NCI-H345 treated with DMSO at 0.1 percent for 48 hours (cell line): ENCODE measurements at regions not wholly inside any gene's neighbourhood (a gene's known extent, or its start where the extent isn't known, plus 50 kb on each side); places are given as distances from the start of the nearest gene placed in this dataset.
A peak's percentile ranks its signal among the peaks of the same experiment; 100 is the strongest.

Source experiments
- DNase-seq: peaks from one replicate; lab custom pipeline; 2025; ENCODE audit not compliant: unreplicated experiment; lab: John Stamatoyannopoulos, UW

DNA sequence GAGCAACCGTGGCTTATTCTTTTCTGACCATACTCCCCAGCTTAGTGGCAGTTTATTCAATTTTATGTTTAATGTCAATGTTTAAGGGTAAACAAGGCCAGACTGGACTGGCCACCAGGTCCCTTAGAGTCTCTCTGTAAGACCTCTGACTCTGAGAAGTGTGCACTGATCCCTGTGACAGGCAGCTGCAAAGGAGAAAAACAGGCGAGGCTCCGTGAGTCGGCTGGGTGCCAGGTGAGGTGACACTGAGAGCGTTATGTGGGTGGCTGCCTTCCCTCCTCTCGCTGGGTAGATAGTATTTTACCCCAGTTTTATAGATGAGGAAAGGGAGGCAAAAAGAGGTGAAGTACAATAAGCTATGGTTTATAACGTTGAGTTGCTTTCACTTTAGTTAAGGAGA, 139.4 kb upstream of the HDAC4 start:
- DNase-seq: no peak

- DNase-seq: no peak
Observed at GRCh38 chr2:239539776-239540100, 138.9 kb upstream of the HDAC4 start.

DNA sequence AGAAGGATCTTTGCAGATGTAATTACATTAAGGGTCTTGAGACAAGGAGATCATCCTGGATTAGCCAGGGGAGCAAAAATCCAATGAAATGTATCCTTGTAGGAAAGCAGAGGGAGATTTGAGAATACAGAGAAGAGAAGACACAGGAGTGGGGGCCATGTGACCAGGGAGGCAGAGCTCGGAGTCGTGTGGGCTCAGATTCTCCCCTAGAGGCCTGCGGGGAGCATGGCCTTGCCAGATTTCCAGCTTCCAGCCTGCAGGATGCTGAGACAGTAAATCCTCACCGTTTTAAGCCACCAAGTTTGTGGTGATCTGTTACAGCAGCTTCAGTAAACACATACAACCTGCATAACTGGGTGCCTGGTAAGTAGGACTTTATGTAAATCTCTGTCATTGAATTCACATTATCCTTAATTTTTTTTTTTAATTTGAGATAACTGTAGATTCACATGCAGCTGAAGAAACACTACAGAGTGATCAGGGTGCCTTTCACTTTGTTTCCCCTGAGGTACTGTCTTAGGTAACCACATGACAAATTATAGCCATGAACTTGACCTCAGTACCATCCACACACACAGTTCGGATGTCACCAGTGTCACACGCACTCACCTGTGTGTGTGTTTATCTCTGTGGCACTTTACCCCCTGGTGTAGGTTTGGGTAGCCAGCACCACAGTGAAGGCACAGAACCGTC, 138.4 kb upstream of the HDAC4 start:
- DNase-seq: no peak

- no peak for DNase-seq
Observed at GRCh38 chr2:239538357-239539052, 137.7 kb upstream of the HDAC4 start.

- DNase-seq: no peak
Observed at GRCh38 chr2:239537633-239538356, 137.0 kb upstream of the HDAC4 start.

DNA sequence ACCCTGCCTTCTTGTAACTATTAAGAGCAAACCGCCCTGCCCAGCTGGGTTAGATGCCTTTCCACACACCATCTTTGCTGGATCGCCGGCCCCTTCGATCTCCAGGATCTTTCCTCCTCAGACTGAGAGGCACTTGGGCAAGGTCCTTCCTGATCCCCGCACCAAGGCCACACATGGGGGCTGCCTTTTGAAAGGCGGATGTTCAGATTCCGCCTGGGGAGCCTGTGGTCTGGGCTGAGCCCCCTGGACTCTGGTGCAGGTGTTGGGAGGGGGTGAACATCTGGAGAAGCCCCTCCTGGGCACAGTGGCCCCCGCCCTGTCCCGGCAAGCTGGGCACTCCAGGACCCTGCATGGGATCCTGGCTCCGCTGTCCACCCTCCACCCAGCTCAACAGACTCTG, 135.4 kb upstream of the HDAC4 start:
- no peak for DNase-seq

DNA sequence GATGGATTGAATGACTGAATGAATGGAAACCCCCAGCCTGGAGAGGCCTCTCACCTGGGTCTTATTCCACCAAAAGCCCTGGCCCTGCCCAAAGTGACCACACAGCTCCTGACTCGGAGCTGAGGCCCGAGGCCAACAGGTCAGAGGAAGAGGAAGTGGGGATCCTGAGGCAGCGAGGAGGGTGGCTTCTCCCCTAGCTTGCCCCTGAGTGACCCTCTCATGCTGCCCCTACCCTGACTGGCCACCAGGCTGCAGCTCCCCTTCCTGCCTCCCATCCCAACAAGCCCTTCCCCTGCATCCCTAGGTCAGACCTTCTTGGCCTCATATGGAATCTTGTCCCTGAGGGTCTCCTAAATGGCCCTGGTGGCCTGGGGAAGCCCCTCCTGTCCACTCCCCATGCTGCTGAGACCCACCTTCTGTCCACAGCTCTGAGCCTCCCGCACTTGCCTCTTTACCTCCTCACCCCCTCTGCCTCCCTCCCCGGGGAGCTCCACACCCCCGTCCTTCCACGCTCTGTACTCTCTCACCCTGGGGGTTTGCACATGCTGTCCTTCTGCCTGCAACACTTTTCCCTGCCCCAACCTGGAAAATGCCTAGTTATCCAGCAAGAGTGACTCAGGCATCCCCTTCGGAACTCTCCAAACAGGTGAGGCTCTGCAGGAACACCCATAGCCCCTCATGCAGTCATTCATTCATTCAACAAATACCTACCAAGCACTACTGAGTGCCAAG, 134.8 kb upstream of the HDAC4 start:
- no peak for DNase-seq

GRCh38 chr2:239534581-239535412, 134.0 kb upstream of the HDAC4 start:
- peak; percentile 82 for DNase-seq

DNA sequence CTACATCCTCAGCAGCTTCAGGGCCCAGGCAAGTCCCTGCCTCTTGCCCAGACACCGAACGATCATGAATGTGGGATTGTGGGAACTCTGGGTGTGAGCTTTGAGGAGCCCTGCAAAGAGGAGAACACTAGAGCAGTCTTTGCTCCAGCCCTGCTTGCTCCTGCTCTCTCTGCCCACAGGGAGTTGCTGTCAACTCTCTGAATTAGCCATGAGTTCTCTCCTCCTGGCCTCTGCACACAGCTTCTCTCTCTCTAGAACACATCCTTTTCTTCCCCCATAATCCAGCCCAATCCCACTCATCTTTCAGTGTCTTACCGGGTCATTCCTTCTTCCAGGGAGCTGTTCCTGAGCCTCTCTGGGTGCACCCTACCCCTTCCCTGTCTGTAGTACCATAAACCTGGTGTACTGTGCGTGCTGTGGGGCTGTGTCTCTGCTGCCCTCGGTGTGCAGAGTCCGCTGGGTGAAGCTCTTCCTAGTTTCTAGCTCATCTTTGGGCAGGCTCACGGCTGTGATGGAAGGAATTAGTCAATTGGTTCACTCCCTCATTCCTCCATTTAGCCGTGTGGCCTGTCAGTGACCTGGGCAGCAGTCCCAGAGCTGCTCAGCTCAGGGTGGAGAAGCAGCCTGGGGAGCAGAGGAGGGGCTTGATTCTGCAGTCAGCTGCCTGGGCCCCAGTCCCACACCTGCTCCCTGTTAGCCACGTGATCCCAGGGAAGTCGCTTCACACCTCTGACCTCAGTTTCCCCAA, 132.9 kb upstream of the HDAC4 start:
- DNase-seq: no peak

DNA sequence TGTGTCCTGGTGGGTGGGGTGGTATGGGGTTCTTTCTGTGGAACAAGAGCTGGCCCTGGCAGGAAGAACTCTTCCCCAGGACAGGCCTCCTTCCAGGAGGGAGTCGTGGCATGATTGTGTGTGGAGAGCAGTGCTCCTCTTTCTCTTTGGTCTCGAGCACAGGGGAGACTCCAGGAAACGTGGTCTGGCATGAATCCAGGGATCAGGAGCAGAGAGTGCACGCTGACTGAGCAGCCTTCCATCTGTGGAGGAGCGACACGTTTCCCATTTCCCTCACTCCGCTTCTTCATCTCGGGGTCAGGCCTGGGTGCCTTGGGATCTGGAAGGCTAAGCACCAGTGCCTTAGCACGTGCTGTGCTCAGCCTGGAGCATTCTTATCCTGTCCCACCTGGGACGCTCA, 132.0 kb upstream of the HDAC4 start:
- DNase-seq: no peak

DNA sequence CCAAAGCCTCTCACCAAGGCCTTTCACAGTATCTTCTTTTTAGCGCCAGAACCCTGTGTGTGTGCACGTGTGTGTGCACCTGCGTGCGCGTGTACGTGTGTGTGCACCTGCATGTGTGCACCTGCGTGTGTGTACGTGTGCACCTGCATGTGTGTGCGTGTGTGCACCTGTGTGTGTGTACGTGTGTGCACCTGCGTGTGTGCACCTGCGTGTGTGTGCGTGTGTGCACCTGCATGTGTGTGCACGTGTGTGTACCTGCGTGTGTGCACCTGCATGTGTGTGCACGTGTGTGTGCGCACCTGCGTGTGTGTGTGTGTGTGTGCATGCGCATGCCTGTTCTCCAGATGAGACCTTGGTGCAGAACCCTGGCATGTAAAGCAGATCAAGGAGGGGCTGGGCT, 131.4 kb upstream of the HDAC4 start:
- no peak for DNase-seq

DNA sequence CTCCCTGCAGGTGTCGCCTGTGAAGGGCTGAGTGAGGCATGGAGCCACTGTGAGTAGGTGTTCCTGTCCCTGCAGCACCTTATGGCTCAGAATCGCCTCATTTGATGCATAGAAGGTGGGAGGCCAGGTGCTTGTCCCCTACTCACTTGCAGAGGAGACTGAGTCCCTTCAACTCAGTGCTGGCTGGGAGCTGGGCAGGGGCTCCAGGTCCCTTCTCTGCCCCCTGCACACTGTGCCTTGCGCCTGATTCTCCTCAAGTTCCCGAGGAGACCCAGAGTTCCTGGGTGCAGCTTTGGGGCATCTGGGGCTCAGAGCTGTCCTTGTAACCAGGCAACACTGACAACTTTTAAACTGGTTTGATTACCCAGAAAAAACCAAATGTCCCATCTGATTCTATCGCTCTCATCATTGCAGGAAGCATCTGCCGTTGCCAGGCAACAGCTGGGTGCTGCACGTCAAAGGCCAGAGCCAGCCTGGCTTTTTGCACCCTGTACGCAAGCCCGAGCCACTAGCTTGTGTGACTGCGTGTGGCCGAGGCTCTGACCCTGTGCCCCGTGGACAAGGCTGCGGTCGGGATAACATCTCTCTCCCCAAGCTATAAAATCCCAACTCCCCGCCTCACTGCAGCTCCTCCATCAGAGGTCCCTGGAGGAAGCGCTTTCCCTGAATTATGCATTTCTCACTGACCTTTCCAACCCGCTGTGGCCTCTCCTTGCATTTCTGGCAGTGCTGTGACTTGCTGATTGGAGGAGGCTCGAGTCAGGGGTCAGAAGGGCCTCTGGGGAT, 130.8 kb upstream of the HDAC4 start:
- no peak for DNase-seq

- no peak for DNase-seq
Observed at GRCh38 chr2:239530749-239531316, 130.0 kb upstream of the HDAC4 start.

DNA sequence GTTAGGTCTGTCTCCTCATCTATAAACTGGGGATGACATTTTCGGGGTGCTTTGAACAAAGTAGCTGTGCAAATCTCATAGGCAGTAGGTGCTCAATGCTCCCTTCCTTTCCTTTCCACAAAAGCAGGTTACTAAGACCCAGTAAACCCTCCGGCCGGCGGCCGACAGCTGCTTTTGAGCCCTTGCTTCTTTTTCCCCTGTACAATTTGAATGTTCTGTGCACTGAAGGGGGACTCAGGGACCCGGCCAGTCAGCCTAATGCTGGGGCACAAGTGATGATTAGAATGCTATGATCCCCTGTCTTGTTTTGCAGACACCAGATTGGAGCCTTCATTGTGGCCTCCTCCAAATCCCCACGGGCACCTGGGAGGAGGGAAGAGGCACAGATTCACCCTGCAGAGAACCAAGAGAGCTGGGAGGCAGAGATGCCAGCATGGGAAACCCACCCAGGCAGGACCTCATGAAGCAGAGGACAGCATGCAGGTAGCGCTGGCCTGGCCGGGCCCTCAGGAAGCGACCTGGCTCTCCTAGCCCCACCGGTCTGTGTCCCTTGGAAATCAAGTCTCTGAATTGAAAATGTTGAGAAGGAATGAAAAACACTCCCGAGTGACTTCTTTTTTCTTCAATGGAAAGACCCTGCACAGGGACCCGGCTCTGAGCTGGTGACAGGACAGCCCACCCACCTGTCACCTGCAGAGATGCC, 128.6 kb upstream of the HDAC4 start:
- no peak for DNase-seq

DNA sequence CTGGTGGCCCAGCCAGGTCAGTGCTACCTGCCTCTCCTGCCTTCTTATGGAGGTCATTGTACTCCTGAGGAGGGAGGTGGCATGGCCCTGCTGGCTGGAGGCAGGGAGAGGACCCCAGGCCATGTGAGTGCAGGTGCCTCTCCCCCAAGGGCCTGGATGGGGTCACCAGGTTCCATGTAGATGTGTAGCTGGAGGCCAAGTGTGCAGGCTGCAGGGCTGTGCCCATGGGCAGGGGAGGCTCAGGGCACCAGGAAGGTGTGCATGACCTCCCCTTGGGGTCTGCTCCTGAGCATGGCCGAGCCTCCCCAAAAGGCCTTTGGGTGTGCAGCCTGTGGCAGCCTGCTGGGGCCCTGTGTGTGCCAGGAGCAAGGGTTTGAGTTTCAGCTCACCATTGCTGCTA, 128.1 kb upstream of the HDAC4 start:
- no peak for DNase-seq

DNA sequence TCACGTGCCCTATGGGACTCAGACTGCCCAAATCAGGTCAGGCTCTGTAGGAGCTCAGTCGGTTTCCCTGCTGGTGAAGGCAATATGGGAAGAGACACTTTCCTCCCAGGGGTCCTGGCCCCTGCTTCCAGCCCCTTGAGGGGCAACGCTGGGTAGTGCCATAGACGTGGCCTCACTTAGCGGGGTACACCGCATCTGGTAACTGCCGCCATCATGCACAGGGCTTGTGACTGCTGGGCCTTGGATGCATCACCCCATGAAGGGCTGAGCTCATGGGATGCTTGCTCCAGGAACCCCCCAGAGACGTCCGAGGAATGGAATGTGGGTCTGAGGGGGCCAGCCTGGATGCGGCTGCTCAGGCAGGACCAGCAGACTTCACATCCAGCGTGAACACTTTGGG, 127.3 kb upstream of the HDAC4 start:
- DNase-seq: no peak

- DNase-seq: no peak
Observed at GRCh38 chr2:239526666-239527415, 126.0 kb upstream of the HDAC4 start.

- no peak for DNase-seq
Observed at GRCh38 chr2:239526038-239526437, 125.2 kb upstream of the HDAC4 start.
